HCT116 (cell line): ENCODE measurements at regions not wholly inside any gene's neighbourhood (a gene's known extent, or its start where the extent isn't known, plus 50 kb on each side); places are given as distances from the start of the nearest gene placed in this dataset.

Source experiments
- ATAC-seq: fragments of 200-7000 bp; cut with Tn5 transposase; 2 replicates; pipeline ENCODE4 v1.9.1; 2020; ENCODE audit warnings: mild to moderate bottlenecking, moderate library complexity
- BruUV-seq: library from RNA; stranded (reverse); fragments of 400-500 nt; replicated peaks from 2 replicates; lab custom pipeline; 2021; lab: Mats Ljungman, UMichigan
- CTCF ChIA-PET: fragments of 300-600 bp; sonication (Branson Sonifier 250); formaldehyde crosslinking; loops from one replicate; lab custom pipeline; 2021; ENCODE audit warnings: antibody characterized with exemption; lab: Charles Lee
- POLR2A ChIA-PET: fragments of 300-600, 350-600 bp; sonication (Branson Sonifier 250); formaldehyde crosslinking; loops from one replicate; lab custom pipeline; 2021; ENCODE audit warnings: antibody characterized with exemption; lab: Charles Lee
- RAD21 ChIA-PET, 2 experiments: fragments of 300-600 bp; sonication (Branson Sonifier 250); formaldehyde crosslinking; loops; one replicate each; lab custom pipeline; 2023; ENCODE audit warnings: low total read pairs in 2 of 2; ENCODE audit not compliant: uncharacterized antibody in 2 of 2, unreplicated experiment in 2 of 2, low non-redundant PET in 1 of 2; lab: Charles Lee
- DNase-seq: peaks from one replicate; pipeline ENCODE4 v3.0.0-alpha.2; 2010; ENCODE audit warnings: low read depth, low spot score
- H2AFZ ChIP-seq: fragments of 200-600 bp; shearing (Covaris generic), sonication (generic); 2 replicates; pipeline ENCODE4 v1.6.1; 2017; ENCODE audit warnings: low read depth, mixed run types, mixed read lengths, antibody characterized with exemption, low read length; ENCODE audit not compliant: poor library complexity, severe bottlenecking
- H3K27ac ChIP-seq: 2 replicates; pipeline ENCODE4 v1.5.1; 2012; ENCODE audit warnings: low read depth, low read length
- H3K27me3 ChIP-seq: fragments of 200-600 bp; sonication (generic); 2 replicates; pipeline ENCODE4 v1.6.1; 2016; ENCODE audit warnings: mixed run types, low read length, mixed read lengths; ENCODE audit not compliant: insufficient read depth
- H3K36me3 ChIP-seq, 2 experiments: fragments of 200-500 bp in 1 of 2; fragments of 200-600 bp in 1 of 2; sonication (Bioruptor generic) in 1 of 2; sonication (generic) in 1 of 2; 2 replicates each; pipeline versions ENCODE4 v1.5.1 to v1.6.1; 2014 to 2016; ENCODE audit warnings: low read length in 2 of 2, inconsistent platforms in 1 of 2, mixed read lengths in 1 of 2, mixed run types in 1 of 2; ENCODE audit not compliant: insufficient read depth in 2 of 2, control insufficient read depth in 1 of 2
- H3K4me1 ChIP-seq, 2 experiments: fragments of 200-600 bp in 1 of 2; sonication (generic) in 1 of 2; 2 replicates each; pipeline versions ENCODE4 v1.5.1 to v1.6.1; 2012 to 2017; ENCODE audit warnings: low read length in 2 of 2, inconsistent platforms in 1 of 2, mild to moderate bottlenecking in 1 of 2, mixed read lengths in 1 of 2, mixed run types in 1 of 2, moderate library complexity in 1 of 2; ENCODE audit not compliant: insufficient read depth in 2 of 2, control insufficient read depth in 1 of 2
- H3K4me2 ChIP-seq: fragments of 200-600 bp; sonication (generic); 2 replicates; pipeline ENCODE4 v1.6.1; 2017; ENCODE audit warnings: mixed run types, low read length, mixed read lengths
- H3K4me3 ChIP-seq, 2 experiments: fragments of 200-600 bp in 1 of 2; sonication (generic) in 1 of 2; replicated peaks in 1 of 2; 2 replicates each; pipeline ENCODE4 v1.5.1; 2011 to 2016; ENCODE audit warnings: low read length in 2 of 2, control low read depth in 1 of 2, low read depth in 1 of 2, mild to moderate bottlenecking in 1 of 2, mixed read lengths in 1 of 2, mixed run types in 1 of 2
- H3K79me2 ChIP-seq: fragments of 200-600 bp; sonication (generic); 2 replicates; pipeline ENCODE4 v1.6.1; 2017; ENCODE audit warnings: mild to moderate bottlenecking, mixed run types, low read length, moderate library complexity, mixed read lengths; ENCODE audit not compliant: insufficient read depth
- H3K9ac ChIP-seq: fragments of 200-600 bp; sonication (generic); 2 replicates; pipeline ENCODE4 v1.6.1; 2016; ENCODE audit warnings: low read length, mixed read lengths
- H3K9me2 ChIP-seq: fragments of 200-600 bp; sonication (generic), shearing (Covaris generic); 2 replicates; pipeline ENCODE4 v1.6.1; 2017; ENCODE audit warnings: mixed run types, mild to moderate bottlenecking, moderate library complexity; ENCODE audit not compliant: insufficient read depth
- H3K9me3 ChIP-seq, 2 experiments: fragments of 200-500 bp in 1 of 2; fragments of 200-600 bp in 1 of 2; sonication (Bioruptor generic) in 1 of 2; sonication (generic) in 1 of 2; 2 replicates each; pipeline ENCODE4 v1.6.1; 2014 to 2017; ENCODE audit warnings: low read length in 2 of 2, mixed read lengths in 2 of 2, inconsistent platforms in 1 of 2, low read depth in 1 of 2, mild to moderate bottlenecking in 1 of 2, mixed run types in 1 of 2, moderate library complexity in 1 of 2; ENCODE audit not compliant: control insufficient read depth in 1 of 2, insufficient read depth in 1 of 2
- H4K20me1 ChIP-seq: fragments of 200-600 bp; sonication (generic), shearing (Covaris generic); 2 replicates; pipeline ENCODE4 v1.6.1; 2017; ENCODE audit warnings: mixed run types, mild to moderate bottlenecking, moderate library complexity; ENCODE audit not compliant: insufficient read depth
- CBX3 ChIP-seq: IDR thresholded peaks from 2 replicates; pipeline ENCODE4 v1.6.1; 2012; ENCODE audit warnings: low read depth
- CEBPB ChIP-seq: IDR thresholded peaks from 2 replicates; pipeline ENCODE4 v1.6.1; 2012; ENCODE audit warnings: low read depth
- ELF1 ChIP-seq: IDR thresholded peaks from 2 replicates; pipeline ENCODE4 v1.6.1; 2012; ENCODE audit warnings: low read depth, borderline replicate concordance
- EZH2 ChIP-seq: fragments of 200-600 bp; sonication (generic); IDR thresholded peaks from 2 replicates; pipeline ENCODE4 v1.6.1; 2017; ENCODE audit warnings: antibody characterized with exemption, mixed run types
- EZH2phosphoT487 ChIP-seq: fragments of 200-600 bp; IDR thresholded peaks from 2 replicates; pipeline ENCODE4 v1.6.1; 2018; ENCODE audit warnings: antibody characterized with exemption, borderline replicate concordance
- FOSL1 ChIP-seq: IDR thresholded peaks from 2 replicates; pipeline ENCODE4 v1.6.1; 2012; ENCODE audit warnings: low read depth
- SIN3A ChIP-seq: IDR thresholded peaks from 2 replicates; pipeline ENCODE4 v1.6.1; 2012; ENCODE audit warnings: low read depth
- SRF ChIP-seq: IDR thresholded peaks from 2 replicates; pipeline ENCODE4 v1.6.1; 2012; ENCODE audit warnings: low read depth
- TCF7L2 ChIP-seq: IDR thresholded peaks from 2 replicates; pipeline ENCODE4 v1.7.0; 2011; ENCODE audit warnings: borderline replicate concordance, inconsistent platforms; ENCODE audit not compliant: insufficient read depth, insufficient read length; ENCODE audit errors: extremely low read depth
- YY1 ChIP-seq: IDR thresholded peaks from 2 replicates; pipeline ENCODE4 v1.6.1; 2011; ENCODE audit warnings: low read length, low read depth, moderate library complexity, mild to moderate bottlenecking; ENCODE audit not compliant: insufficient replicate concordance; ENCODE audit errors: extremely low read depth
- ZBTB33 ChIP-seq: IDR thresholded peaks from 2 replicates; pipeline ENCODE4 v1.6.1; 2011; ENCODE audit warnings: mild to moderate bottlenecking, low read length, moderate library complexity; ENCODE audit not compliant: insufficient replicate concordance; ENCODE audit errors: extremely low read depth
- ZFX ChIP-seq: fragments of 450-650 bp; IDR thresholded peaks from 2 replicates; pipeline ENCODE4 v1.6.1; 2017
- ZNF274 ChIP-seq: fragments of 200-500 bp; sonication (Bioruptor generic); IDR thresholded peaks from 2 replicates; pipeline ENCODE4 v1.6.1; 2014; ENCODE audit warnings: mild to moderate bottlenecking, low read depth, low read length, inconsistent platforms
- intact Hi-C: fragments of 100-400 bp; cut with micrococcal nuclease; formaldehyde crosslinking; loops from 2 replicates; pipeline ENCODE4 v1.10.0; 2022
- TF ChIP-seq, protein P1 (sequence below): IDR thresholded peaks from 2 replicates; pipeline ENCODE4 v1.6.1; 2012
- TF ChIP-seq, protein P2 (sequence below): IDR thresholded peaks from 2 replicates; pipeline ENCODE4 v1.6.1; 2012

GRCh38 chr3:71951842-71952241 lies 166.9 kb upstream of the PROK2 start:
- peaks cover 0 to 3% of the 10 kb centered on the region in 2 experiments; a peak in 1 of 4 replicates for H3K4me1 ChIP-seq
- H3K36me3 ChIP-seq, result no peaks in the 10 kb centered on the region
- no TSS peak for BruUV-seq
- DNase-seq (no peak), ATAC-seq (no peak)
- RAD21 ChIA-PET, result no interaction called here
- H3K27me3 ChIP-seq, result peaks cover 25% of the 10 kb centered on the region; the same call in 1 of the 2 replicates
- H3K4me2 ChIP-seq, result no peak overlapping the region
- no peak overlapping the region for H2AFZ ChIP-seq
- no peak overlapping the region for H3K27ac ChIP-seq
- no peaks in the 10 kb centered on the region for H3K79me2 ChIP-seq
- CTCF ChIA-PET, result no interaction called here
- no peaks in the 10 kb centered on the region for H3K9me3 ChIP-seq
- POLR2A ChIA-PET, result no interaction called here
- H3K4me3 ChIP-seq, result no peak overlapping the region
- no peaks in the 10 kb centered on the region for H3K9me2 ChIP-seq
- no peaks in the 10 kb centered on the region for H4K20me1 ChIP-seq
- no peak overlapping the region for H3K9ac ChIP-seq
- intact Hi-C loops, result no loop called here
- TF ChIP-seq CEBPB, result no peak
- no peak for TF ChIP-seq TCF7L2
- TF ChIP-seq, protein P1, sequence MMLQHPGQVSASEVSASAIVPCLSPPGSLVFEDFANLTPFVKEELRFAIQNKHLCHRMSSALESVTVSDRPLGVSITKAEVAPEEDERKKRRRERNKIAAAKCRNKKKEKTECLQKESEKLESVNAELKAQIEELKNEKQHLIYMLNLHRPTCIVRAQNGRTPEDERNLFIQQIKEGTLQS, result no peak
- no peak for TF ChIP-seq EZH2
- no peak for TF ChIP-seq CBX3
- no peak for TF ChIP-seq SRF
- TF ChIP-seq YY1, result no peak
- TF ChIP-seq SIN3A, result no peak
- TF ChIP-seq ZBTB33, result no peak
- no peak for TF ChIP-seq FOSL1
- TF ChIP-seq ZFX, result no peak
- TF ChIP-seq ELF1, result no peak
- no peak for TF ChIP-seq EZH2phosphoT487
- TF ChIP-seq, protein P2, sequence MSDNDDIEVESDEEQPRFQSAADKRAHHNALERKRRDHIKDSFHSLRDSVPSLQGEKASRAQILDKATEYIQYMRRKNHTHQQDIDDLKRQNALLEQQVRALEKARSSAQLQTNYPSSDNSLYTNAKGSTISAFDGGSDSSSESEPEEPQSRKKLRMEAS, result no peak
- no peak for TF ChIP-seq ZNF274
